Naive B cell (primary cell): ENCODE measurements at regions not wholly inside any gene's neighbourhood (a gene's known extent, or its start where the extent isn't known, plus 50 kb on each side); places are given as distances from the start of the nearest gene placed in this dataset.

Source experiments
- ATAC-seq, 2 donors: fragments of 150-1000 bp; cut with Tn5 transposase; 2 replicates each; pipeline ENCODE4 v1.10.0; 2021; ENCODE audit warnings: low read depth in 2 of 2, mild to moderate bottlenecking in 2 of 2, moderate library complexity in 2 of 2
- DNase-seq: peaks from one replicate; pipeline ENCODE4 v3.0.0; 2022
- H3K27ac Mint-ChIP-seq, 6 donors: one replicate each; pipeline ENCODE4 v1.8.0; 2020 to 2022; ENCODE audit warnings: mild to moderate bottlenecking in 6 of 6, mixed read lengths in 6 of 6, moderate library complexity in 5 of 6, inconsistent platforms in 2 of 6
- H3K27me3 Mint-ChIP-seq, 3 donors: one replicate each; pipeline ENCODE4 v1.8.0; 2021 to 2022; ENCODE audit warnings: mixed read lengths in 3 of 3, mild to moderate bottlenecking in 1 of 3
- H3K36me3 Mint-ChIP-seq, 2 donors: one replicate each; pipeline ENCODE4 v1.8.0; 2020 to 2022; ENCODE audit warnings: mixed read lengths in 2 of 2, inconsistent platforms in 1 of 2, mild to moderate bottlenecking in 1 of 2
- H3K4me1 Mint-ChIP-seq, 3 donors: one replicate each; pipeline ENCODE4 v1.8.0; 2020 to 2022; ENCODE audit warnings: mixed read lengths in 3 of 3, inconsistent platforms in 1 of 3, mild to moderate bottlenecking in 1 of 3, moderate library complexity in 1 of 3
- H3K4me3 Mint-ChIP-seq, 8 donors: one replicate each; pipeline ENCODE4 v1.8.0; 2020 to 2022; ENCODE audit warnings: mild to moderate bottlenecking in 8 of 8, mixed read lengths in 8 of 8, moderate library complexity in 8 of 8, inconsistent platforms in 2 of 8
- H3K9me3 Mint-ChIP-seq, 7 donors: one replicate each; pipeline ENCODE4 v1.8.0; 2020 to 2022; ENCODE audit warnings: mixed read lengths in 7 of 7, mild to moderate bottlenecking in 5 of 7, inconsistent platforms in 2 of 7, moderate library complexity in 1 of 7

DNA sequence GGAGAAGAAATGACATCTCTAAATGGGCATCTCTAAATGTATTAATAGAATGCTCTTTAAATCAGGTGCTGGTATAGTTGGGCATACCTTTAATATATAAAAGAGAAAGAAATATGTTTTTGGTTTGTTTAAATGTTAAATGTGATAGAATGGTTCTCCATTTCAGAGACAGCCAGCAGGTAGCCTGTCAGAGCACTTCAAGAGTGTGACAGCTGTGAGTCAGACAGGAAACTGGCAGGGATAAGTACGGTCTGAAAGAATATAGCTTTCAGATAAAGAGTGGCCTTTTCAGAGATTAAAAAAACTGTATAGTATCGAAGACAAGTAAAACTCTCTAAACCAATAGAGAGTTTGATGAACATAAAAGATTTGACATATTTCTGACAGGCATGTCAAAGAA, 654.1 kb downstream of the IGSF11 start:
- DNase-seq (no peak), ATAC-seq (no peak)
- Mint-ChIP-seq H3K36me3 (no peaks in the 10 kb centered on the region), H3K27me3 (no peaks in the 10 kb centered on the region), H3K9me3 (peaks cover 0 to 11% (median 2%) of the 10 kb centered on the region in 7 donors), H3K4me3 (no peak overlapping the region), H3K27ac (no peak overlapping the region), H3K4me1 (no peaks in the 10 kb centered on the region)

DNA sequence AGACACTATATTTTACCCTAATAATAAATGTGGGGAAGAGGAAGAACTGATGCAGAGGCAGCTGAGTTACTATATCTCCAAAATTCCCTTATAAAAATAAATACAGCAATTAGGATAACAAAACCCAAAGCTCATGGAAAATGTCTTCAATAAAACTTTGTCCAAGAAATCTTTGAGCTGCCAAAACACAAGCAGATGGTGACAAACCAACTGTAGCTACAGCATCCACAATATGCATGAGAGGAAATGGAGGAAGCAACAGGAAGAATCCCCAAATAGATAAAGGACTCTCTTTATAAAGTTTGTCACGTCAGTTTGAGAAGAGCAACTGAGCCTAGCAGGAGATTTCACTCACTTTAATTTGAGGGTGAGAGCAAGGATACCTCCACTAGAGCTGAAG, 638.2 kb downstream of the IGSF11 start:
- H3K27me3 Mint-ChIP-seq: no peaks in the 10 kb centered on the region
- DNase-seq (no peak), ATAC-seq (no peak)
- no peaks in the 10 kb centered on the region for H3K36me3 Mint-ChIP-seq
- H3K9me3 Mint-ChIP-seq: peaks cover 0 to 6% (median 0%) of the 10 kb centered on the region in 7 donors
- no peak overlapping the region for H3K27ac Mint-ChIP-seq
- no peak overlapping the region for H3K4me3 Mint-ChIP-seq
- no peaks in the 10 kb centered on the region for H3K4me1 Mint-ChIP-seq

DNA sequence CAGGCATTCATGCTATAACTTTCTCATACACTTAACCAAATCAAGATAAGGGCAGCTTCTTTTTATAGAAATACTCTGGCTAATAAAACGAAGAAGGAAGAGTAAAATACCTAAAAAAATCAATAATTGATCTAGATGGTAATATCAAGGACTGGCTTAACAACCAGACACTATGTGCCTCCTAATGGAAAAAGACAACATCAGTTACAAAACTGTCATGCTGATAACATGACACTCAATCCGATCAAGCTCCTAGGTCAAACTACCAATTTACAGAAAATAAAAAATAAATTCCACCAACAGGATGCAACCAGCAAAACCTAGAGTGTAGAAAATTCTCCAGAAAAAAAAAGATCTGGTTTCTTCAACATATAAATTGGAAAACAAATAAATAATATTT, 634.6 kb downstream of the IGSF11 start:
- no peak for ATAC-seq
- peaks cover 0 to 4% (median under 1%) of the 10 kb centered on the region in 7 donors for H3K9me3 Mint-ChIP-seq
- H3K4me1 Mint-ChIP-seq: no peaks in the 10 kb centered on the region
- no peak overlapping the region for H3K27ac Mint-ChIP-seq
- H3K27me3 Mint-ChIP-seq: no peaks in the 10 kb centered on the region
- DNase-seq: no peak
- no peak overlapping the region for H3K4me3 Mint-ChIP-seq
- H3K36me3 Mint-ChIP-seq: no peaks in the 10 kb centered on the region

DNA sequence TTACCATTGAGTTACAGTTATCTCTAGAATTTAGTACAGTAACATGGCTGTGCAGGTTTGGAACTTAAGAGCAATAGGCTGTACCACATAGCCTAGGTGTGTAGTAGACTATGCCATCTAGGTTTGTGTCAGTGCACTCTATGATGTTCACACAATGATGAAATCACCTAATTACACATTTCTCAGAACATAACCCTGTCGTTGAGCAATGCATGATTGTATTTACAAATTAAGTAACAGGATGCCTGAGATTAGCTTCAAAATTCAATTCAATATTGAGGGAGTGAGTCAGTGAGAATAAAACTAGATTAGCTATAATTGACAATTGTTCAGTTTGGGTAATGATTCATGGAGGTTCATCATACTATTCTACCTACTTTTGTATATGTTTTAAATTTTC, 633.8 kb downstream of the IGSF11 start:
- no peak for DNase-seq
- no peak for ATAC-seq
- peaks cover 0 to 6% (median 2%) of the 10 kb centered on the region in 7 donors for H3K9me3 Mint-ChIP-seq
- H3K27ac Mint-ChIP-seq: no peak overlapping the region
- H3K4me3 Mint-ChIP-seq: no peak overlapping the region
- H3K36me3 Mint-ChIP-seq: no peaks in the 10 kb centered on the region
- no peaks in the 10 kb centered on the region for H3K4me1 Mint-ChIP-seq
- H3K27me3 Mint-ChIP-seq: no peaks in the 10 kb centered on the region

DNA sequence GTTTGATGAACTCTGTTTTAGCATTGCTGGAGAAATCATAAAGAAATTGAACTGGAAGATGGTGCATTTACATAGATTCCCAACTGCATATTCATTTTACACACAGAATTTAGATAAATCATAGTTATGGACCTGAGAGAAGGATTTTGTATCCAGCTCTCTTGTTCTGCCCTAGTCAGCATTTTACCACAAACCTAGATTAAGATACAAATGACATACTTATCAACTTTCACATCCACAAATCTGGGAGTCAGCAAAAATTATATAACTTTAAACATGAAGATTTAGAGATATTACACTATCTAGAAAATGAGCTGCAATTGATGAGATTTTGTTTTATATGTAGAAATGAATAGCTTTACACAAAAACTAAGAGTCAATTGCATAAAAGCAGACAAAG, 632.8 kb downstream of the IGSF11 start:
- DNase-seq (no peak), ATAC-seq (no peak)
- Mint-ChIP-seq H3K27me3 (no peaks in the 10 kb centered on the region), H3K4me1 (no peaks in the 10 kb centered on the region), H3K9me3 (peaks cover 0 to 8% (median 0%) of the 10 kb centered on the region in 7 donors), H3K36me3 (no peaks in the 10 kb centered on the region), H3K27ac (no peak overlapping the region), H3K4me3 (no peak overlapping the region)

DNA sequence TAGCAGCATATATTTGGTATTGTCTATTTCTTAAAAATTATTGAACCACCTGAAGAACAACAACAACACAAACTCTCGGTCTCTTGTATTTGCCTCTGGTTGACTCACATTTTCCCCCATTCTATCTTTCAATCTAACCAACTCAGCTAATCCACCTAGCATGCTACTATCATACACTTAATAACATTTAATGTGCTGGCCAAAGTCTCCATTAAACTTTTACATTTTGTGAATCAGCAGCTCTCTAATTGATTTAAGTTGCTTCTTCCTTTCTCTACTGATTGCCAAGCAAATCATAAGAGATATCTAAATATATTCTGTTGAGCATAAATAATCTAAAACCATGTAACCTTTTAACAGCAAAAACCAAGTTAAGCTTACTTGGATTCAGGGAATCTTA, 631.7 kb downstream of the IGSF11 start:
- no peak overlapping the region for H3K27ac Mint-ChIP-seq
- H3K4me3 Mint-ChIP-seq: no peak overlapping the region
- H3K27me3 Mint-ChIP-seq: no peaks in the 10 kb centered on the region
- DNase-seq (no peak), ATAC-seq (no peak)
- no peaks in the 10 kb centered on the region for H3K36me3 Mint-ChIP-seq
- H3K9me3 Mint-ChIP-seq: peaks cover 0 to 9% (median 0%) of the 10 kb centered on the region in 7 donors
- H3K4me1 Mint-ChIP-seq: no peaks in the 10 kb centered on the region

DNA sequence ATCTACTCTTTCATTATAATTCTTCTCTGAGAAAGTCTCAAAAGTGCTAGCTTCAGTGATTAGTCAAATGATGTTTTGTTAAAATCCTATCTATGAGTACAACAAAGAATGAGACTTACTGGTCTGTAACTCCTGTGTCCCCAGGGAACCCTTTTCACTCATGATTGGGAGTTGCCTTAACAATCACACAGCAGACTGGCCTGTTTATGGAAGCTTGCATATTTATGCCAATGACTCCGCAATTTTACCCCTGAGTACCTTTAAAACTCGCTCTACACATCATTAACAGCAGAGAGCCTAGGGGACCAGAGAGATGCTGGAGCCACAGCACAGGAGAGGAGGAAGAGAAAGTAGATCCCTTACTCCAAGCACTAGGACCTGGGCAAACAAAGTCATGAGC, 628.1 kb downstream of the IGSF11 start:
- no peak for DNase-seq
- Mint-ChIP-seq H3K4me3 (no peak overlapping the region), H3K36me3 (no peaks in the 10 kb centered on the region), H3K4me1 (no peaks in the 10 kb centered on the region), H3K27me3 (no peaks in the 10 kb centered on the region), H3K9me3 (peaks cover 0 to 9% (median 2%) of the 10 kb centered on the region in 7 donors), H3K27ac (no peak overlapping the region)
- ATAC-seq: no peak

DNA sequence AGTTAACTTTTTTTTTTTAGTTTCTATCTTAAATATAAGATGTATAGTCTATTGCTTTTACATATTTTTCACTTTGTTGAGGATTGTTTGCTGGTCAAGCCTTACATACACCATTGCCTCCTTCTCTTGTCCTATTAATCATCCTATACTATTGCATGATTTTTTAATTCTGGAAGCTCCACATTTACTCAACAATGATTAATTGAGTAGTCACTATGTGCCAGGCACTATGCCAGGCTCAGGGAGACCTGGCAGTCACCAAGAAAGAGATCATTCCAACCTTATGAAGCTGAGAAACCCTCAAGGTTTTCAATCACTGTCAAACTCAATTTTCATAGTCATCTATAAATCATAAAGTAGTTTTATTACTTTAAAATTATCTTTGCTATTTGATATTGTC, 626.2 kb downstream of the IGSF11 start:
- no peaks in the 10 kb centered on the region for H3K36me3 Mint-ChIP-seq
- H3K4me1 Mint-ChIP-seq: no peaks in the 10 kb centered on the region
- H3K27ac Mint-ChIP-seq: no peak overlapping the region
- peaks cover 0 to 9% (median 4%) of the 10 kb centered on the region in 7 donors for H3K9me3 Mint-ChIP-seq
- no peaks in the 10 kb centered on the region for H3K27me3 Mint-ChIP-seq
- no peak overlapping the region for H3K4me3 Mint-ChIP-seq
- ATAC-seq (no peak), DNase-seq (no peak)

DNA sequence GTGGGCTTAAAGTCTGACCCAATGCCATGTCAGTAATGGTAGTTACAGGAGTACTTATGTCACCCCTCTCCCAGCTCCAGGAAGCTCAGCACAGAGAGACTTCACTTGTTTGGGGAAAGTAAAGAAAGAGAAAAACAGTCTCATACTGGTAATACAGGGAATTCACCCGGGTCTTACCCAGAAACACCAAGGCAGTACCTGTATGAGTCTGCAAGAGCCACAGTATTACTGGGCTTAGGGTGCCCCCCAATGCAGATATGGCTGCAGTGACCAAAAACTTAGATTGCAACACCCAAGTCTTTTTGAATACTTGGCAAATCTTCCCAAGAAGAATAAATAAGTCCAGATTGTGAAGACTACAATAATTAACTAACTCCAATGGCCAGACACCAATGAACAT, 622.1 kb downstream of the IGSF11 start:
- H3K27me3 Mint-ChIP-seq: no peaks in the 10 kb centered on the region
- H3K9me3 Mint-ChIP-seq: peaks cover 5 to 7% (median 7%) of the 10 kb centered on the region in 7 donors
- H3K27ac Mint-ChIP-seq: no peak overlapping the region
- no peak for DNase-seq
- no peak overlapping the region for H3K4me3 Mint-ChIP-seq
- no peaks in the 10 kb centered on the region for H3K4me1 Mint-ChIP-seq
- ATAC-seq: no peak
- H3K36me3 Mint-ChIP-seq: no peaks in the 10 kb centered on the region

DNA sequence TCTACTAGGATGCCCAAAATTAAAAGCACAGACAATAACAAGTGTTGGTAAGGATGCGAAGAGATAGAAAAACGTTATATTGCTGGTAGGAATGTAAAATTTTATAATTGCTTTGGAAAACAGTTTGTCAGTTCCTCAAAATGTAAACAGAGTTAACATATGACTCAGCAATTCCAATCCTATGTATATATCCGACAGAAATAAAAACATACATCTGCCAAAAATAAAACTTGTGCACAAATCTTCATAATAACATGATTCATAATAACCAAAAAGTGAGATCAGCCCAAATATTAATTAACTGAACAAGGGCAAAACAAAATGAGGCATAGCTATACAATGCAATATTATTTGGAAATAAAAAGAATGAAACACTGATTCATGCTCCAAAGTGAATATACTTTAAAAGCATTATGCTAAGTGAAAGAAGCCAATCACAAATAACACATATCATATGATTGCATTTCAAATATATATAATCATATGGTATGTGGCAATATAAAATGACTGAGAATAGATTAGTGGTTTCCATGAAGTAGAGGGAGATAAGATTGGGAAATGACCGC, 609.3 kb downstream of the IGSF11 start:
- H3K27ac Mint-ChIP-seq: no peak overlapping the region
- ATAC-seq: no peak
- DNase-seq: no peak
- no peaks in the 10 kb centered on the region for H3K36me3 Mint-ChIP-seq
- peaks cover 2 to 19% (median 5%) of the 10 kb centered on the region in 7 donors for H3K9me3 Mint-ChIP-seq
- no peaks in the 10 kb centered on the region for H3K4me1 Mint-ChIP-seq
- H3K4me3 Mint-ChIP-seq: no peak overlapping the region
- no peaks in the 10 kb centered on the region for H3K27me3 Mint-ChIP-seq

DNA sequence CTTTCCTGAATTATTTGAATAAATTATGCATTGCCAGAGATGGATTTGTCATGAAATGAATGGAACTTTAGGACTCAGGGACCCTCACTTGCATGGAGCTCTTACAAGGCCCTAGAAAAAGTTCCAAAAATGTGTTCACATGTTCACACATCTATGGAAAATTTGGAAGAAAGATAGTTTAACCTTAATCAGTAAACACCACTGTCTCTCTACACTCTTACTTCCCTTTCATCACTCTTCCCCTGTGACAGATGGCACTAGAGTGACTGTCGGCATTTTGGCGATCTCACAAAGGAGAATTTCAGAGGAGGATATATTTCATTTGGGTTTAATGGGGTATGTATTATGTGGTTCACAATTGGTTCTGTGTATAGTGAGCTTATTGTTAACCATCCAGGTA, 600.8 kb downstream of the IGSF11 start:
- Mint-ChIP-seq H3K4me3 (no peak overlapping the region), H3K27ac (no peak overlapping the region), H3K36me3 (no peaks in the 10 kb centered on the region), H3K27me3 (no peaks in the 10 kb centered on the region), H3K9me3 (peaks cover 0 to 18% (median 0%) of the 10 kb centered on the region in 7 donors), H3K4me1 (no peaks in the 10 kb centered on the region)
- DNase-seq: no peak
- no peak for ATAC-seq

DNA sequence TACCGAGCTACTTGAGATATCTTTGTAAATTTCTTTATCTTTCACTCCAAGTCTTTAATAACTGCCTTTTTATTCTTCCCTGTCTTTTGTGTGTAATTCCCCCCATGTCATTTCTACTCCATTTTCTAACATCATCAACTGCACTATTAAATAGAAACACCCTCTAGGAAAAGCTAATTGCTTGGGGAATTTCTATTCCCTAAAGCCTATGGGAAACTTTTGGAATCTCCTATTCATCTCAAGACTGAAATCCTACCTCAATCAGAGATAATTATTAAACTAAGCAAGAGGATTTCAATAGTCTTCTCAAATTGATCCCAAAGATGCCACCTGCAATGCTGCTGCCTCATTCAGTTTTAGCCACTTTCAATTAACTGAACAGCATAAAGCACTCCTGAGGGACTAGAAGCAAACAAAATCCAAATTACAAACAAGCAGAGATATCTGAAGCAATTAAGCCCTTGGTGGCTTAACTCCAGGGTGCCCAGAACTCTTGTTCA, 598.7 kb downstream of the IGSF11 start:
- peaks cover 0 to 14% (median under 1%) of the 10 kb centered on the region in 7 donors for H3K9me3 Mint-ChIP-seq
- H3K4me1 Mint-ChIP-seq: no peaks in the 10 kb centered on the region
- H3K4me3 Mint-ChIP-seq: no peak overlapping the region
- ATAC-seq (no peak), DNase-seq (no peak)
- H3K36me3 Mint-ChIP-seq: no peaks in the 10 kb centered on the region
- no peak overlapping the region for H3K27ac Mint-ChIP-seq
- no peaks in the 10 kb centered on the region for H3K27me3 Mint-ChIP-seq

DNA sequence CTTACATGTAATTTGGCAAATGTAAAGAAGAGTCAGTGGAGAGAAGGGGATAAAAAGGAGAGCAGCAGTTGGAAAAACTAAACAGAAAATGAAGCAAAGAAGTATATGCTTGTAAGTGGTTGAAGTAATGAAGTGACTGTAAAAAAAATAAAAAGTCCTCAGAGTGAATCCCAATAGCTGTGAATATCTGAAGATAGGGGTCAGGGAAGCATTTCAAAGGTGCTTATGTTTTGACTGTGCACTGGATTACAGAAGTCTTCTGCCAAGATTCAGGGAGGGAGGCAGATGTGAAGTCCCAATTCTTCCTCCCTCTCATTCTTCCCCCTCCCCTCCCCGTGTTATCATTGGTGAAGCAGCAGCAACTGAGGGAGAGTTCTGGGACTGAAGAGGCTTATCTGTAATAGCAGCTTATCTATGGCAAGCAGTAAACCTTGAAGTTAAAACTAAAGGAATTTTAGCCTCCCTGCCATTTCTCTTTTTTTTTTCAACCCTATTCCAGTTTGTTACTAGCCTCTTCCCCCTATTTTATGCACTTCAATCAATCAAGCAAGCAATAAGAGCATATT, 597.9 kb downstream of the IGSF11 start:
- Mint-ChIP-seq H3K27ac (no peak overlapping the region), H3K9me3 (peaks cover 0 to 14% (median 2%) of the 10 kb centered on the region in 7 donors), H3K27me3 (no peaks in the 10 kb centered on the region), H3K4me3 (no peak overlapping the region), H3K36me3 (no peaks in the 10 kb centered on the region), H3K4me1 (no peaks in the 10 kb centered on the region)
- ATAC-seq (no peak), DNase-seq (no peak)

DNA sequence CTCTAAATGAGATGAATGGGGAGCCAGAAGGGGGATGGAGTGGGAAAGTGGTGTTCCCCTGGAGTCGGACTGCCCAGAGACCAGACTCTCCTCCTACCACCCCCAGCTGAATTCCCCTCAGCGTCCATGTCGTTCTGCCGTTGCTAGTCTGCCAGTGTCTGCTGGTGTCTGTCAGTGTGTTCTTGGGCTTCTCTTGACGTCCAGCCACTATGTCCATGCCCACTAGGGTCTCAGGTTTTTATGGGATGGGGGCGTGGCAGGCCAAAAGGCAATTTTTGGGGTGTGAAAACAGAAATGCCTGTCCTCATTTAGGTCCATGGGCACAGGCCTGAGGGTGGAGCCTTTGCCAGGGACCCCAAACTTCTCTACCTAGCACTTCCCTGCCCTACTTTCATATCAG, 589.6 kb downstream of the IGSF11 start:
- Mint-ChIP-seq H3K27ac (no peak overlapping the region), H3K36me3 (no peaks in the 10 kb centered on the region), H3K4me1 (no peaks in the 10 kb centered on the region), H3K27me3 (no peaks in the 10 kb centered on the region), H3K9me3 (peaks cover 4 to 10% (median 7%) of the 10 kb centered on the region in 7 donors), H3K4me3 (no peak overlapping the region)
- no peak for DNase-seq
- ATAC-seq: no peak
